Activated T-helper 2 cell treated with anti-CD3 and anti-CD28 coated beads, Interferon-gamma antibody, Interleukin-2, Interleukin-4, amounts not matched to agents 10 μg/mL and 5 μg/mL and 100 μg/mL, durations not matched to agents 14 hours and 24 hours and 36 hours (primary cell): ENCODE measurements at regions not wholly inside any gene's neighbourhood (a gene's known extent, or its start where the extent isn't known, plus 50 kb on each side); places are given as distances from the start of the nearest gene placed in this dataset.

ENCODE experiments used
- DNase-seq: peaks from one replicate; pipeline ENCODE4 v3.0.0; 2021; ENCODE audit warnings: low spot score
- H3K27ac Mint-ChIP-seq: one replicate; pipeline ENCODE4 v1.8.0; 2021; ENCODE audit warnings: mixed read lengths
- H3K27me3 Mint-ChIP-seq: one replicate; pipeline ENCODE4 v1.8.0; 2021; ENCODE audit warnings: low read depth, mixed read lengths
- H3K36me3 Mint-ChIP-seq: one replicate; pipeline ENCODE4 v1.8.0; 2021; ENCODE audit warnings: low read depth, mixed read lengths
- H3K4me1 Mint-ChIP-seq: one replicate; pipeline ENCODE4 v1.8.0; 2021; ENCODE audit warnings: low read depth, mixed read lengths
- H3K4me3 Mint-ChIP-seq: one replicate; pipeline ENCODE4 v1.8.0; 2021; ENCODE audit warnings: low read depth, mild to moderate bottlenecking, moderate library complexity, mixed read lengths
- H3K9me3 Mint-ChIP-seq: one replicate; pipeline ENCODE4 v1.8.0; 2021; ENCODE audit warnings: mixed read lengths
- intact Hi-C: fragments of 100-400 bp; cut with micrococcal nuclease; formaldehyde crosslinking; loops from one replicate; pipeline ENCODE4 v1.15.1; 2023

- H3K9me3 Mint-ChIP-seq = peaks cover 15% of the 10 kb centered on the region
- H3K27ac Mint-ChIP-seq = no peak overlapping the region
- H3K4me1 Mint-ChIP-seq = peaks cover 15% of the 10 kb centered on the region
Observed at GRCh38 chr21:14754682-14755081, 208.6 kb upstream of the SAMSN1 start.

GRCh38 chr21:14754259-14754604 lies 208.1 kb upstream of the SAMSN1 start:
- peaks cover 15% of the 10 kb centered on the region for H3K4me1 Mint-ChIP-seq
- H3K4me3 Mint-ChIP-seq = no peak overlapping the region
- no peak overlapping the region for H3K27ac Mint-ChIP-seq
- no peak for DNase-seq
- peaks cover 15% of the 10 kb centered on the region for H3K9me3 Mint-ChIP-seq
- H3K36me3 Mint-ChIP-seq = peaks cover 5% of the 10 kb centered on the region
- H3K27me3 Mint-ChIP-seq = peaks cover 19% of the 10 kb centered on the region
- intact Hi-C loops = no loop called here

More at GRCh38 chr21:14754682-14755081, 208.6 kb upstream of the SAMSN1 start:
- H3K27me3 Mint-ChIP-seq = peaks cover 14% of the 10 kb centered on the region
- H3K4me3 Mint-ChIP-seq = no peak overlapping the region
- H3K36me3 Mint-ChIP-seq = peaks cover 5% of the 10 kb centered on the region
- intact Hi-C loops = no loop called here
- DNase-seq = no peak

- Mint-ChIP-seq H3K36me3 (peaks cover 5% of the 10 kb centered on the region), H3K9me3 (peaks cover 15% of the 10 kb centered on the region), H3K27ac (no peak overlapping the region), H3K27me3 (peaks cover 25% of the 10 kb centered on the region), H3K4me1 (peaks cover 15% of the 10 kb centered on the region), H3K4me3 (no peak overlapping the region)
- no peak for DNase-seq
- intact Hi-C loops = no loop called here
Observed at GRCh38 chr21:14753466-14754258, 207.5 kb upstream of the SAMSN1 start.

- intact Hi-C loops = no loop called here
- Mint-ChIP-seq H3K27ac (no peak overlapping the region), H3K36me3 (peaks cover 5% of the 10 kb centered on the region), H3K4me3 (no peak overlapping the region), H3K27me3 (peaks cover 27% of the 10 kb centered on the region), H3K9me3 (peaks cover 15% of the 10 kb centered on the region), H3K4me1 (peaks cover 15% of the 10 kb centered on the region)
- DNase-seq = no peak
Observed at GRCh38 chr21:14753069-14753465, 207.0 kb upstream of the SAMSN1 start.

- peaks cover 15% of the 10 kb centered on the region for H3K4me1 Mint-ChIP-seq
- intact Hi-C loops = no loop called here
- peaks cover 15% of the 10 kb centered on the region for H3K9me3 Mint-ChIP-seq
- no peak for DNase-seq
- no peak overlapping the region for H3K4me3 Mint-ChIP-seq
- peaks cover 27% of the 10 kb centered on the region for H3K27me3 Mint-ChIP-seq
- peaks cover 5% of the 10 kb centered on the region for H3K36me3 Mint-ChIP-seq
- H3K27ac Mint-ChIP-seq = no peak overlapping the region
Observed at GRCh38 chr21:14752345-14752909, 206.3 kb upstream of the SAMSN1 start.

GRCh38 chr21:14751602-14752344 lies 205.7 kb upstream of the SAMSN1 start:
- H3K36me3 Mint-ChIP-seq = peaks cover 5% of the 10 kb centered on the region
- H3K4me1 Mint-ChIP-seq = peaks cover 15% of the 10 kb centered on the region
- H3K9me3 Mint-ChIP-seq = peaks cover 15% of the 10 kb centered on the region
- no peak overlapping the region for H3K4me3 Mint-ChIP-seq
- DNase-seq = no peak
- intact Hi-C loops = no loop called here
- H3K27me3 Mint-ChIP-seq = peaks cover 27% of the 10 kb centered on the region
- no peak overlapping the region for H3K27ac Mint-ChIP-seq

GRCh38 chr21:14751011-14751410 lies 204.9 kb upstream of the SAMSN1 start:
- H3K27me3 Mint-ChIP-seq = peaks cover 27% of the 10 kb centered on the region
- no peak overlapping the region for H3K27ac Mint-ChIP-seq
- intact Hi-C loops = no loop called here
- no peak for DNase-seq
- no peak overlapping the region for H3K4me3 Mint-ChIP-seq
- peaks cover 11% of the 10 kb centered on the region for H3K9me3 Mint-ChIP-seq
- H3K4me1 Mint-ChIP-seq = peaks cover 13% of the 10 kb centered on the region
- H3K36me3 Mint-ChIP-seq = peaks cover 5% of the 10 kb centered on the region

- Mint-ChIP-seq H3K36me3 (peaks cover 5% of the 10 kb centered on the region), H3K4me3 (no peak overlapping the region), H3K27ac (no peak overlapping the region), H3K9me3 (peaks cover 11% of the 10 kb centered on the region), H3K4me1 (peaks cover 12% of the 10 kb centered on the region), H3K27me3 (peaks cover 27% of the 10 kb centered on the region)
- DNase-seq = no peak
- intact Hi-C loops = no loop called here
Observed at GRCh38 chr21:14750041-14750440, 203.9 kb upstream of the SAMSN1 start.

- no peak overlapping the region for H3K4me3 Mint-ChIP-seq
- intact Hi-C loops = no loop called here
- no peak for DNase-seq
- H3K4me1 Mint-ChIP-seq = peaks cover 7% of the 10 kb centered on the region
- peaks cover 27% of the 10 kb centered on the region for H3K27me3 Mint-ChIP-seq
- peaks cover 2% of the 10 kb centered on the region for H3K9me3 Mint-ChIP-seq
- H3K27ac Mint-ChIP-seq = no peak overlapping the region
- no peaks in the 10 kb centered on the region for H3K36me3 Mint-ChIP-seq
Observed at GRCh38 chr21:14748662-14749061, 202.5 kb upstream of the SAMSN1 start.

GRCh38 chr21:14744368-14744767 lies 198.3 kb upstream of the SAMSN1 start:
- Mint-ChIP-seq H3K27ac (no peak overlapping the region), H3K4me3 (no peak overlapping the region)

GRCh38 chr21:14742119-14742518 lies 196.0 kb upstream of the SAMSN1 start:
- Mint-ChIP-seq H3K4me3 (no peak overlapping the region), H3K36me3 (peaks cover 7% of the 10 kb centered on the region), H3K27me3 (no peaks in the 10 kb centered on the region), H3K4me1 (peaks cover 16% of the 10 kb centered on the region), H3K27ac (no peak overlapping the region), H3K9me3 (peaks cover 9% of the 10 kb centered on the region)
- intact Hi-C loops = no loop called here
- no peak for DNase-seq

More at GRCh38 chr21:14744368-14744767, 198.3 kb upstream of the SAMSN1 start:
- DNase-seq = no peak
- Mint-ChIP-seq H3K27me3 (peaks cover 10% of the 10 kb centered on the region), H3K36me3 (peaks cover 3% of the 10 kb centered on the region), H3K9me3 (peaks cover 9% of the 10 kb centered on the region), H3K4me1 (peaks cover 2% of the 10 kb centered on the region)
- intact Hi-C loops = no loop called here

GRCh38 chr21:14741256-14741655 lies 195.1 kb upstream of the SAMSN1 start:
- H3K4me3 Mint-ChIP-seq = no peak overlapping the region
- H3K36me3 Mint-ChIP-seq = peaks cover 7% of the 10 kb centered on the region
- no peak overlapping the region for H3K27ac Mint-ChIP-seq
- intact Hi-C loops = no loop called here
- no peak for DNase-seq
- no peaks in the 10 kb centered on the region for H3K27me3 Mint-ChIP-seq
- peaks cover 9% of the 10 kb centered on the region for H3K9me3 Mint-ChIP-seq
- peaks cover 22% of the 10 kb centered on the region for H3K4me1 Mint-ChIP-seq

- Mint-ChIP-seq H3K36me3 (peaks cover 7% of the 10 kb centered on the region), H3K27ac (no peak overlapping the region), H3K9me3 (peaks cover 9% of the 10 kb centered on the region), H3K27me3 (no peaks in the 10 kb centered on the region), H3K4me3 (no peak overlapping the region), H3K4me1 (peaks cover 26% of the 10 kb centered on the region)
- intact Hi-C loops = no loop called here
- DNase-seq = no peak
Observed at GRCh38 chr21:14740692-14741091, 194.6 kb upstream of the SAMSN1 start.
